Neural progenitor cell (in vitro differentiated cells): ENCODE measurements at regions not wholly inside any gene's neighbourhood (a gene's known extent, or its start where the extent isn't known, plus 50 kb on each side); places are given as distances from the start of the nearest gene placed in this dataset.

Experiments
- CTCF ChIP-seq: fragments of 200-600 bp; sonication (generic); IDR thresholded peaks from 2 replicates; pipeline ENCODE4 v1.5.1; 2017; ENCODE audit warnings: antibody characterized with exemption, mild to moderate bottlenecking
- EZH2 ChIP-seq: fragments of 200-600 bp; sonication (generic); IDR thresholded peaks from 2 replicates; pipeline ENCODE4 v1.6.1; 2017; ENCODE audit warnings: antibody characterized with exemption, mild to moderate bottlenecking, moderate library complexity
- EZH2phosphoT487 ChIP-seq: fragments of 200-600 bp; sonication (generic); IDR thresholded peaks from 2 replicates; pipeline ENCODE4 v1.6.1; 2017; ENCODE audit warnings: antibody characterized with exemption

- TF ChIP-seq CTCF (no peak), EZH2phosphoT487 (no peak), EZH2 (no peak)
Observed at GRCh38 chr6:130276507-130276906, 53.8 kb upstream of the SAMD3 start.
